ENCODE measurements at regions not wholly inside any gene's neighbourhood (a gene's known extent, or its start where the extent isn't known, plus 50 kb on each side); places are given as distances from the start of the nearest gene placed in this dataset.
"Not testable (repeated sequence)": the region's sequence is repeated elsewhere in the genome, so short reads cannot be mapped to it uniquely, and the experiment has no call there.

- TF ChIP-seq POLR2A (IDR thresholded peaks at IDR 0.05; ENCODE audit: borderline replicate concordance, extremely low read depth, insufficient read depth, insufficient read length); YY1 (IDR thresholded peaks at IDR 0.05; ENCODE audit: extremely low read depth, insufficient replicate concordance, low read depth, low read length): not testable (repeated sequence)
Measured at GRCh38 chr16:5159537-5159936, 61.9 kb upstream of the EEF2KMT start.
